ENCODE measurements at regions not wholly inside any gene's neighbourhood (a gene's known extent, or its start where the extent isn't known, plus 50 kb on each side); places are given as distances from the start of the nearest gene placed in this dataset.

DNA sequence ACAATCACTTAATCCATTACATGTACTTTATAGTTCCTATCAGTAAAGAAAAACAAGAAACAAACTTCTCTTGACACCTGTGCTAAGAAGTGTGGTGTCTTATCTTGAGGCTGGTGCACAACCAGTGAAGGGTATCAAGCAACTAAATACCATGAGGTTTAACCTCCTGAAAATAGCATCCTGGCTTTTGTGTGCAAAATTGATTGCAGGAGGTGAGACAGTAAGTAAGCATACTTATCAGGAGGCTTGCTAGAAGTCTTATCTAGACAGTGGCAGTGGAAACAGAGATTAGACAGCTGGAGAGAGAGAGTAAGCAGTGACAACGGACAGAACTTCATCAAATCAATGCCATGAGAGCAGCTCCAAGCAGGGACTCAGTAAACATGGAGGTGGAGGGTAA is 730.3 kb downstream of the DNAH5 start:
- Histone ChIP-seq H3K4me2 (no peak overlapping the region), H3K27me3 (no peaks in the 10 kb centered on the region), H3K9me3 (ENCODE audit: low read depth) (no peaks in the 10 kb centered on the region), H2AFZ (replicated peaks) (no peak overlapping the region), H3K4me3 (no peak overlapping the region), H3K27ac (no peak overlapping the region), H3K36me3 (no peaks in the 10 kb centered on the region), H4K20me1 (ENCODE audit: low read depth) (no peaks in the 10 kb centered on the region), H3K4me1 (no peaks in the 10 kb centered on the region), H3F3A (ENCODE audit: low read depth) (no peaks in the 10 kb centered on the region), H3K79me2 (ENCODE audit: low read depth) (no peaks in the 10 kb centered on the region), H3K9ac (no peak overlapping the region)
- no peaks in the 10 kb centered on the region for H3K27me3 Mint-ChIP-seq (ENCODE audit: insufficient read depth, low read depth)
- no peaks in the 10 kb centered on the region for H3K4me1 Mint-ChIP-seq
- H3K36me3 Mint-ChIP-seq: no peaks in the 10 kb centered on the region
- TF ChIP-seq EZH2 (IDR thresholded peaks at IDR 0.05) (no peak), EZH2phosphoT487 (IDR thresholded peaks at IDR 0.05) (no peak)
- TF ChIP-seq, protein P1, sequence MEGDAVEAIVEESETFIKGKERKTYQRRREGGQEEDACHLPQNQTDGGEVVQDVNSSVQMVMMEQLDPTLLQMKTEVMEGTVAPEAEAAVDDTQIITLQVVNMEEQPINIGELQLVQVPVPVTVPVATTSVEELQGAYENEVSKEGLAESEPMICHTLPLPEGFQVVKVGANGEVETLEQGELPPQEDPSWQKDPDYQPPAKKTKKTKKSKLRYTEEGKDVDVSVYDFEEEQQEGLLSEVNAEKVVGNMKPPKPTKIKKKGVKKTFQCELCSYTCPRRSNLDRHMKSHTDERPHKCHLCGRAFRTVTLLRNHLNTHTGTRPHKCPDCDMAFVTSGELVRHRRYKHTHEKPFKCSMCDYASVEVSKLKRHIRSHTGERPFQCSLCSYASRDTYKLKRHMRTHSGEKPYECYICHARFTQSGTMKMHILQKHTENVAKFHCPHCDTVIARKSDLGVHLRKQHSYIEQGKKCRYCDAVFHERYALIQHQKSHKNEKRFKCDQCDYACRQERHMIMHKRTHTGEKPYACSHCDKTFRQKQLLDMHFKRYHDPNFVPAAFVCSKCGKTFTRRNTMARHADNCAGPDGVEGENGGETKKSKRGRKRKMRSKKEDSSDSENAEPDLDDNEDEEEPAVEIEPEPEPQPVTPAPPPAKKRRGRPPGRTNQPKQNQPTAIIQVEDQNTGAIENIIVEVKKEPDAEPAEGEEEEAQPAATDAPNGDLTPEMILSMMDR (IDR thresholded peaks at IDR 0.05): no peak
- H3K4me3 Mint-ChIP-seq: no peak overlapping the region
- no peak for DNase-seq (ENCODE audit: low spot score)
- H3K9me3 Mint-ChIP-seq: no peaks in the 10 kb centered on the region
- no peak overlapping the region for H3K27ac Mint-ChIP-seq

DNA sequence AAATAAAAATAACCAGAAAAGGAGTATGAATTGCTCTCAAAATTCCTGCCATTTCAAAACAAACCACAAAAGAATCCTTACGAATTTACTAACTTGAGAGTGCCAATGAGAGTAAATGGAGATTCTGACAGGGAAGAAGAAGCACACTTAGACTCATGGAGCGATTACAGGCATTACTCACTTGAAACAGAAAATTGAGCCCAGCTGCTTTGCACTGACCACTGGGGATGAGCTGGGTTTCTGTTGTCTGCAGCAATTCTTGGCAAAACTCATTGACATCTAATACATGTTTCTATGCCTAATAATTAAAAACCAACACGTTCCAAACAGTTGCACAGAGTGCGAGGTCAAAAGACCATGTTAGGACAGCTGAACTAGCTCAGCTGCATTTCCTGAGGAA is 731.6 kb downstream of the DNAH5 start:
- no peaks in the 10 kb centered on the region for H3K4me1 Mint-ChIP-seq

DNA sequence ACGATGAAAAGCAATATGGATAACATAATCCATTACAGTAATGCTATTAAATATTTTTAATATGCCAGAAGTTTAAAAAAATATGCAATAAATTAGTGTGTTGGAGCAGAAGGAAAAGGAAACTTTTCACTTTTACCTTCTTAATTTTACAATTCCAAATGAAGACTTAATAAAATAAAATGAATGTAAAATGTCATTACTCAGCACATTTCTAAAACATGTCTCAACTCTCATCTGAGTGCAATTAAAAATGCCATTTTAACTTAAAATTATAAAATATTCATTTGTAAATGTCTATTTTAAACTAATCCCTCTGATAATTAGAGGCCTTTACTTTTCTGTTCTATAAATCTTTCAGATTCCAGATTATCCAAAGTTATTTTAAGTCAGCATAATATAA is 733.4 kb downstream of the DNAH5 start:
- no peaks in the 10 kb centered on the region for H3K27me3 Mint-ChIP-seq (ENCODE audit: insufficient read depth, low read depth)
- no peak overlapping the region for H2AFZ ChIP-seq (replicated peaks)
- no peaks in the 10 kb centered on the region for H3K36me3 Mint-ChIP-seq

More for the DNA sequence above, 731.6 kb downstream of the DNAH5 start:
- TF ChIP-seq, protein P1 (IDR thresholded peaks at IDR 0.05): no peak
- TF ChIP-seq EZH2 (IDR thresholded peaks at IDR 0.05): no peak
- no peak for TF ChIP-seq EZH2phosphoT487 (IDR thresholded peaks at IDR 0.05)
- H3F3A ChIP-seq (ENCODE audit: low read depth): no peaks in the 10 kb centered on the region
- no peaks in the 10 kb centered on the region for H3K4me1 ChIP-seq
- H3K27me3 ChIP-seq: no peaks in the 10 kb centered on the region
- no peak overlapping the region for H3K4me3 ChIP-seq
- H3K27ac ChIP-seq: no peak overlapping the region
- H3K27me3 Mint-ChIP-seq (ENCODE audit: insufficient read depth, low read depth): no peaks in the 10 kb centered on the region
- no peak overlapping the region for H3K4me2 ChIP-seq
- no peak overlapping the region for H3K4me3 Mint-ChIP-seq
- no peak overlapping the region for H3K9ac ChIP-seq
- no peaks in the 10 kb centered on the region for H3K36me3 Mint-ChIP-seq
- no peaks in the 10 kb centered on the region for H3K9me3 ChIP-seq (ENCODE audit: low read depth)
- DNase-seq (ENCODE audit: low spot score): no peak
- no peaks in the 10 kb centered on the region for H3K79me2 ChIP-seq (ENCODE audit: low read depth)
- no peaks in the 10 kb centered on the region for H4K20me1 ChIP-seq (ENCODE audit: low read depth)
- H2AFZ ChIP-seq (replicated peaks): no peak overlapping the region
- no peaks in the 10 kb centered on the region for H3K9me3 Mint-ChIP-seq
- H3K36me3 ChIP-seq: no peaks in the 10 kb centered on the region
- H3K27ac Mint-ChIP-seq: no peak overlapping the region

More for the DNA sequence above, 733.4 kb downstream of the DNAH5 start:
- no peak overlapping the region for H3K4me2 ChIP-seq
- H3K4me1 Mint-ChIP-seq: no peaks in the 10 kb centered on the region
- no peak overlapping the region for H3K9ac ChIP-seq
- H3K27ac ChIP-seq: no peak overlapping the region
- no peak for TF ChIP-seq EZH2phosphoT487 (IDR thresholded peaks at IDR 0.05)
- no peak for TF ChIP-seq EZH2 (IDR thresholded peaks at IDR 0.05)
- TF ChIP-seq, protein P1 (IDR thresholded peaks at IDR 0.05): no peak
- no peaks in the 10 kb centered on the region for H3K79me2 ChIP-seq (ENCODE audit: low read depth)
- DNase-seq (ENCODE audit: low spot score): no peak
- no peaks in the 10 kb centered on the region for H3K27me3 ChIP-seq
- no peaks in the 10 kb centered on the region for H3K9me3 Mint-ChIP-seq
- no peaks in the 10 kb centered on the region for H4K20me1 ChIP-seq (ENCODE audit: low read depth)
- no peaks in the 10 kb centered on the region for H3K36me3 ChIP-seq
- H3K4me1 ChIP-seq: no peaks in the 10 kb centered on the region
- H3F3A ChIP-seq (ENCODE audit: low read depth): no peaks in the 10 kb centered on the region
- H3K9me3 ChIP-seq (ENCODE audit: low read depth): no peaks in the 10 kb centered on the region
- no peak overlapping the region for H3K4me3 ChIP-seq
- H3K4me3 Mint-ChIP-seq: no peak overlapping the region
- no peak overlapping the region for H3K27ac Mint-ChIP-seq
